CD4-positive, alpha-beta memory T cell (primary cell): ENCODE measurements at regions not wholly inside any gene's neighbourhood (a gene's known extent, or its start where the extent isn't known, plus 50 kb on each side); places are given as distances from the start of the nearest gene placed in this dataset.

Experiments
- CTCF ChIA-PET: fragments of 350-600 bp; sonication (Branson Sonifier 250); formaldehyde crosslinking; loops from one replicate; lab custom pipeline; 2021; ENCODE audit warnings: inconsistent platforms; ENCODE audit not compliant: partially characterized antibody; lab: Charles Lee
- POLR2A ChIA-PET: fragments of 350-600 bp; sonication (Branson Sonifier 250); formaldehyde crosslinking; loops from one replicate; lab custom pipeline; 2021; ENCODE audit not compliant: partially characterized antibody; lab: Charles Lee
- DNase-seq, 5 donors: peaks; one replicate each; pipeline versions ENCODE4 v3.0.0 to v3.0.0-alpha.2; 2020 to 2022; ENCODE audit warnings: mixed read lengths in 1 of 5
- H3K27ac ChIP-seq: one replicate; pipeline ENCODE4 v1.7.0; 2013; ENCODE audit warnings: low read depth, low read length
- H3K27me3 ChIP-seq: 2 replicates; pipeline ENCODE4 v1.7.0; 2013; ENCODE audit warnings: mild to moderate bottlenecking, low read length, moderate library complexity; ENCODE audit not compliant: insufficient read depth
- H3K36me3 ChIP-seq: 2 replicates; pipeline ENCODE4 v1.7.0; 2013; ENCODE audit warnings: mild to moderate bottlenecking, low read length, moderate library complexity; ENCODE audit not compliant: insufficient read depth
- H3K4me1 ChIP-seq: 2 replicates; pipeline ENCODE4 v1.7.0; 2013; ENCODE audit warnings: mild to moderate bottlenecking, low read length, moderate library complexity; ENCODE audit not compliant: insufficient read depth
- H3K4me3 ChIP-seq, 2 donors: one replicate each; pipeline ENCODE4 v1.7.0; 2013; ENCODE audit warnings: low read length in 2 of 2, mild to moderate bottlenecking in 1 of 2
- H3K9me3 ChIP-seq, 2 donors: one replicate each; pipeline ENCODE4 v1.7.0; 2013; ENCODE audit warnings: low read length in 2 of 2, control low read depth in 1 of 2; ENCODE audit not compliant: control insufficient read depth in 1 of 2
- H3K27ac Mint-ChIP-seq, 7 donors: one replicate each; pipeline ENCODE4 v1.8.0; 2020 to 2021; ENCODE audit warnings: mixed read lengths in 7 of 7, mild to moderate bottlenecking in 6 of 7, inconsistent platforms in 3 of 7, moderate library complexity in 3 of 7
- H3K27me3 Mint-ChIP-seq, 2 donors: one replicate each; pipeline ENCODE4 v1.8.0; 2020 to 2021; ENCODE audit warnings: mixed read lengths in 2 of 2
- H3K36me3 Mint-ChIP-seq, 2 donors: one replicate each; pipeline ENCODE4 v1.8.0; 2020 to 2021; ENCODE audit warnings: mixed read lengths in 2 of 2, inconsistent platforms in 1 of 2, mild to moderate bottlenecking in 1 of 2
- H3K4me1 Mint-ChIP-seq, 4 donors: one replicate each; pipeline ENCODE4 v1.8.0; 2020 to 2021; ENCODE audit warnings: mixed read lengths in 4 of 4, mild to moderate bottlenecking in 1 of 4
- H3K4me3 Mint-ChIP-seq, 8 donors: one replicate each; pipeline ENCODE4 v1.8.0; 2020 to 2021; ENCODE audit warnings: mixed read lengths in 8 of 8, mild to moderate bottlenecking in 7 of 8, moderate library complexity in 6 of 8, inconsistent platforms in 3 of 8
- H3K9me3 Mint-ChIP-seq, 8 donors: one replicate each; pipeline ENCODE4 v1.8.0; 2020 to 2021; ENCODE audit warnings: mixed read lengths in 8 of 8, mild to moderate bottlenecking in 5 of 8, inconsistent platforms in 3 of 8, moderate library complexity in 1 of 8
- intact Hi-C: fragments of 100-400 bp; cut with micrococcal nuclease; formaldehyde crosslinking; loops from one replicate; pipeline ENCODE4 v1.15.1; 2023

DNA sequence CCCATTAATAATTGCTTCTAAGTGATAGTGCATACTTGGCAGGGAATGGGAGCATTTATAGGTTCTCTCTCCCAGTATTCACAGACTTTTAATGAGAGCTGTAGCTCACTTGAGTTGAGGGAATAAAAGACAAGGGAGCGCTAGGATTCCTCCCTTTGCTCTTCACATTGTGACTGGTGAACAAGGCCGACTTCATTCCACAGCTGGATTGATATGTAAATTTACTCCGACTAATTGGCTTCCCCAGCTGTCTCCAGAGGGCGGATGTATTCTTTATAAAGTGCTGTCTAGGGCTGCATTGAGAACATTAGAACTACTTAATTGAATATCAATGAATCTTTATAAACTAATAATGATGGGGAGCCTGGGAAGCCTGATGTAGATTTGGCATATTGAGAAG, 63.4 kb downstream of the GPR50 start:
- H3K4me1 Mint-ChIP-seq: no peaks in the 10 kb centered on the region
- H3K27me3 Mint-ChIP-seq: peaks cover 5 to 7% of the 10 kb centered on the region in 2 donors
- no peak overlapping the region for H3K27ac Mint-ChIP-seq
- no peak overlapping the region for H3K4me3 Mint-ChIP-seq
- Histone ChIP-seq H3K4me3 (no peak overlapping the region), H3K4me1 (no peaks in the 10 kb centered on the region), H3K9me3 (no peaks in the 10 kb centered on the region), H3K27me3 (no peaks in the 10 kb centered on the region), H3K27ac (no peak overlapping the region), H3K36me3 (no peaks in the 10 kb centered on the region)
- DNase-seq: no peak
- POLR2A ChIA-PET: no interaction called here
- H3K9me3 Mint-ChIP-seq: no peaks in the 10 kb centered on the region
- H3K36me3 Mint-ChIP-seq: no peaks in the 10 kb centered on the region
- CTCF ChIA-PET: no interaction called here
- intact Hi-C loops: no loop called here

DNA sequence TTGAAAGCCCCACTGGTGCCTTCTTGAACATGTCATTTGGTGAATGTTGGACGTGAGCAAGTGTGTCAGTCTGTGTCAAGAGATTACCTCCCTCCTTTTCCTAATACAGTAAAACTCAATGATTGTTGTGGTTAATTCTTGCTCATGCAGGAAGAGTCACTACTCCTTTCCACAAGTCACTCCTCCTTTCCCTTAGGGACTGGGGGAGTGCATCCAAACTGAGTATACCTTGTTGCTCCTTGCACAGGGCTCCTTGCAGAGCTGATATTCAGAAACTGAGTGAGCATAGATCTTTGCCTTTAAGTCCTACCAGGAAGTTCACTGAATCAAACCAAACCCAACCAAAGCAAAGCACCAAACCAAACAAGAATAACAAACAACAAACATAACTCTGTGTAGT, 63.9 kb downstream of the GPR50 start:
- POLR2A ChIA-PET: no interaction called here
- no peaks in the 10 kb centered on the region for H3K36me3 Mint-ChIP-seq
- Histone ChIP-seq H3K4me3 (no peak overlapping the region), H3K36me3 (no peaks in the 10 kb centered on the region), H3K27ac (no peak overlapping the region), H3K4me1 (no peaks in the 10 kb centered on the region), H3K9me3 (no peaks in the 10 kb centered on the region), H3K27me3 (no peaks in the 10 kb centered on the region)
- DNase-seq: no peak
- H3K9me3 Mint-ChIP-seq: no peaks in the 10 kb centered on the region
- no peak overlapping the region for H3K4me3 Mint-ChIP-seq
- no peaks in the 10 kb centered on the region for H3K4me1 Mint-ChIP-seq
- no peak overlapping the region for H3K27ac Mint-ChIP-seq
- intact Hi-C loops: no loop called here
- peaks cover 5 to 6% of the 10 kb centered on the region in 2 donors for H3K27me3 Mint-ChIP-seq
- CTCF ChIA-PET: no interaction called here

DNA sequence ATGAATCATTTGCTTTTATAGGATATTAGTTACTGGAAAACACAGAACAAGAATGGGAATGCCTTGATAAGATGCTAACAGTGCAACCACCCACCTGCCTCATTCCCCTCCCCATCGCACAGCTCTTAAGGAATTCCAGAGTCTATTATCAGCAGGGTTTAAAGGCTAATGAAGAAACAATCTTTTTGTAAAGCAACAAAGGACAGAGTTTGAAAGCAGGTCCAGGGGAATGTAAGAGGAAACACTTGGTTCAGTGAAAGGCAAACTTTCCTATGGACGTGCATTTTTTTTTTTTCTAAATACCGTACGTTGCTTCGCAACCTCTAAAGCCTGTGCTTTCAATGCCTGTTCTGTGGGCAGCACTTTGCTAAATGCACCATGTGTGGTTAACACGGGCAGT, 92.5 kb downstream of the GPR50 start:
- H3K9me3 Mint-ChIP-seq: no peaks in the 10 kb centered on the region
- H3K36me3 Mint-ChIP-seq: no peaks in the 10 kb centered on the region
- Histone ChIP-seq H3K27me3 (no peaks in the 10 kb centered on the region), H3K36me3 (no peaks in the 10 kb centered on the region), H3K27ac (no peak overlapping the region), H3K9me3 (no peaks in the 10 kb centered on the region), H3K4me3 (no peak overlapping the region), H3K4me1 (no peaks in the 10 kb centered on the region)
- H3K27ac Mint-ChIP-seq: no peak overlapping the region
- intact Hi-C loops: no loop called here
- no peak overlapping the region for H3K4me3 Mint-ChIP-seq
- no peak for DNase-seq
- ChIA-PET CTCF (no interaction called here), POLR2A (no interaction called here)
- peaks cover 0 to 2% (median 0%) of the 10 kb centered on the region in 4 donors for H3K4me1 Mint-ChIP-seq
- H3K27me3 Mint-ChIP-seq: peaks cover 4 to 5% of the 10 kb centered on the region in 2 donors

DNA sequence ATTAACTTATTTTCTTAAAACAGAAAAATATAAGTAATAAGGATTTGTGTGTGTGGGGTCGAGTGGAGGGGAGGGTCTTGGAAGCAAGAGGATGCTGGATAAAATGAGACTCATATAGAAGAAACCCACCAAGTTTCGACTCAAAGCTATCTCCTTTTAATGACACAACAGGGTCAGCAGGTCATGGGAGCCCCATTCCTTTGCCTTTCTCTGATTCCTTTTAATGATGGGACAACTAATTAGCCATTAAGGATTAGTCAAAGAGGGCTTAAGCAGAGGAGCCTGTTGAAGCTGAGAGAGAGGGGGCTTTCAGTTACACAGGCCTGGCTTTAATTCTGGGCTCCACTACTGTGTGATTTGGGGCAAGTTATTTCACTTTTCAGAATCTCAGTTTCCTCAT, 102.8 kb downstream of the GPR50 start:
- no peaks in the 10 kb centered on the region for H3K27me3 ChIP-seq
- H3K27ac Mint-ChIP-seq: no peak overlapping the region
- peaks cover 1 to 3% of the 10 kb centered on the region in 2 donors for H3K27me3 Mint-ChIP-seq
- DNase-seq: no peak
- intact Hi-C loops: no loop called here
- no peaks in the 10 kb centered on the region for H3K9me3 ChIP-seq
- no peaks in the 10 kb centered on the region for H3K36me3 Mint-ChIP-seq
- H3K4me3 Mint-ChIP-seq: no peak overlapping the region
- H3K27ac ChIP-seq: no peak overlapping the region
- H3K4me3 ChIP-seq: no peak overlapping the region
- H3K4me1 Mint-ChIP-seq: no peaks in the 10 kb centered on the region
- ChIA-PET POLR2A (no interaction called here), CTCF (no interaction called here)
- H3K36me3 ChIP-seq: no peaks in the 10 kb centered on the region
- H3K9me3 Mint-ChIP-seq: peaks cover 0 to 5% (median 0%) of the 10 kb centered on the region in 8 donors
- H3K4me1 ChIP-seq: no peaks in the 10 kb centered on the region

DNA sequence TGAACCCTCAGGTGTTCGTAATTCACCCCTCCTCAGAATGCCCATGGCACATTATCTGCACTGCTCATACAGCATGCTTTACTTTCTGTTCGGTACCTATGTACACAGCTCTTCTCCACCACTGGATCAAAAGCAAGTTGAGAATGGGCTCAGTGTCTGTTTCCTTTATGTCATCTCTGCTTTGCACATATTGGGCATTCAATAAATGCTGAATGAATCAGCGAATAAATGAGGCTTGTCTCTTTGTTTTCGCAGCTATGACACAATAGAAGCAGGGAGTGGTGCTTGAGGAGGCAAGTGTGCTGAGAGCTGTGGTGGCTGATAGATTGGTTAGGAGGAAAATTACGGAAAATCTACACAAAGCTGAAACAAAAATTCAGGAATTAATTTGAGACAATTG, 109.1 kb upstream of the VMA21 start:
- Mint-ChIP-seq H3K9me3 (peaks cover 0 to 7% (median 0%) of the 10 kb centered on the region in 8 donors), H3K4me1 (no peaks in the 10 kb centered on the region), H3K27me3 (peaks cover 1 to 2% of the 10 kb centered on the region in 2 donors), H3K27ac (no peak overlapping the region), H3K36me3 (no peaks in the 10 kb centered on the region), H3K4me3 (no peak overlapping the region)
- DNase-seq: no peak
- no peaks in the 10 kb centered on the region for H3K4me1 ChIP-seq
- intact Hi-C loops: no loop called here
- ChIA-PET POLR2A (no interaction called here), CTCF (no interaction called here)
- no peaks in the 10 kb centered on the region for H3K27me3 ChIP-seq
- no peaks in the 10 kb centered on the region for H3K36me3 ChIP-seq
- H3K4me3 ChIP-seq: no peak overlapping the region
- H3K27ac ChIP-seq: no peak overlapping the region
- no peaks in the 10 kb centered on the region for H3K9me3 ChIP-seq

DNA sequence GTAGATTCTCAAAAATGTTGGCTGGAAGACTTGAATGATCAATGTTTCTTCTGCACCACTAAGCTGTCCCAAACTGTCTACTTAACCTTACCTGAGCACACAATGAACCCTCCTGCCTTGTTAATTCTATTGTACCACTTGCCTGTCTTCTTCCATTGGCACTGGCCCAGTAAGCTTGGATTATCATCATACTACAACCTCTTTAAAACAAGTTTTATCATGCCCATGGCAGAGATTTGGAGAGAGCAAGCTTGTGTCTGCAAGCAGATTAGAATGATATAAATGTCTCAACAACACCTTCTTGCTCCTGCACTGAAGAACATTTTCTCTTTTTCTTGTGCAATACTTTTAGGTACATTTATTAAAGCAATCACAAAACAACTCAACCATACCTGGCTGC, 74.0 kb upstream of the VMA21 start:
- CTCF ChIA-PET: no interaction called here

DNA sequence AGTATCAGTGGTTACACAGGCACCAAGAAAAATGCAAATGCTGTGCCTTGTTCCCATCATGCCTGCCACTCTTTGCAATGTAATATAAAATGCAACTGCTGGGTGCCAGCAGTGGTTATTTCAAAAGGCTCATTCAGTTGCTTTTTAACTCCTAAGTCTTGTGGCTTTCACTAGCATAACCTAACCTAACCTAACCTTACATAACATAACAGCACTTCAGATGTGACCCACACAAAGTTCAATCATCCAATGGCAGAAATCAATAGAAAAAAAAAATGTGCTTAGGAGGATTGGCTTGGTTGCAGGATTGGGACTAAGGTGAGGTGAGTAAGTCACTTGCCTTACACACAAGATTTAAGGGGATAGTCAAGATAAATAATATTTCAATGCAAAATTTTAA, 60.2 kb upstream of the VMA21 start:
- Histone ChIP-seq H3K4me1 (no peaks in the 10 kb centered on the region), H3K9me3 (no peaks in the 10 kb centered on the region), H3K36me3 (no peaks in the 10 kb centered on the region), H3K27ac (no peak overlapping the region), H3K4me3 (no peak overlapping the region), H3K27me3 (no peaks in the 10 kb centered on the region)
- ChIA-PET CTCF (interaction anchor here (2.1 kb wide), 1 partner anchor 23 kb away, joined by 7 read pairs; no protein-coding TSS in a partner anchor), POLR2A (no interaction called here)
- H3K4me1 Mint-ChIP-seq: no peaks in the 10 kb centered on the region
- H3K9me3 Mint-ChIP-seq: no peaks in the 10 kb centered on the region
- no peaks in the 10 kb centered on the region for H3K27me3 Mint-ChIP-seq
- no peak overlapping the region for H3K27ac Mint-ChIP-seq
- H3K4me3 Mint-ChIP-seq: no peak overlapping the region
- intact Hi-C loops: no loop called here
- no peak for DNase-seq
- H3K36me3 Mint-ChIP-seq: no peaks in the 10 kb centered on the region

More for the DNA sequence above, 74.0 kb upstream of the VMA21 start:
- H3K27ac Mint-ChIP-seq: no peak overlapping the region
- Histone ChIP-seq H3K4me1 (no peaks in the 10 kb centered on the region), H3K27me3 (no peaks in the 10 kb centered on the region), H3K4me3 (no peak overlapping the region), H3K27ac (no peak overlapping the region), H3K9me3 (no peaks in the 10 kb centered on the region), H3K36me3 (no peaks in the 10 kb centered on the region)
- no peaks in the 10 kb centered on the region for H3K9me3 Mint-ChIP-seq
- intact Hi-C loops: no loop called here
- no peak overlapping the region for H3K4me3 Mint-ChIP-seq
- H3K27me3 Mint-ChIP-seq: peaks cover 5 to 9% of the 10 kb centered on the region in 2 donors
- no peaks in the 10 kb centered on the region for H3K36me3 Mint-ChIP-seq
- no peak for DNase-seq
- POLR2A ChIA-PET: no interaction called here
- H3K4me1 Mint-ChIP-seq: no peaks in the 10 kb centered on the region

DNA sequence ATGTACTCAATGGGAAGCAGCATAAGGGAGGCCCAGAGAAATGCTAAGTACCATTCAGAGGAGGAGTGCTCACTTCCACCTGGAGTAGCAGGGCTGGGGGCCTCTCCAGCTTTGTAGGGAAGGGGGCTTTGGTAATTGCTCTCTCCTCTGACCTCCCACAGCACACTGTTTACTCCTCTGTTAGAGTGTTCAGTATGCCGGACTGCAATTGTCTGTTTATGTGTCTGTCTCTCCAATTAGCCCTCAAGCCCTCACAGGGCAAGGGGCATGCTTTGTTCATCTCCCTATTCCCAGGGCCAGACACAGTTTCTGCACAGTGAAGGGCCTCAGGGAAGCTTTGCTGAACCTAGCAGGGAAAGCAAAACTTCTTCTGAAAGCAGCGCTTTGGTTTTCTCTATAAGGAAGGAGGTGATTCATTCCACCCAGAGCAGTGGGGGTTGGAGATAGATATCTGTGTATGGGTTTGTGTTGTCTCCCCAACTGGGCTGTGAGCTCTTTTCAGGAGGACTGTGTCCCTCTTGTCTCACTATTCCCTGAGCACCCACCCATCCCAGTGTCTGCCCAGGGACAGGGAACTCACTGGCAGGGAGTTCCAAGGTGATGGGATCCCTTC, 50.0 kb upstream of the VMA21 start:
- POLR2A ChIA-PET: no interaction called here
- H3K4me1 Mint-ChIP-seq: no peaks in the 10 kb centered on the region
- H3K9me3 ChIP-seq: no peaks in the 10 kb centered on the region

More for the DNA sequence above, 50.0 kb upstream of the VMA21 start:
- CTCF ChIA-PET: no interaction called here
- H3K27me3 Mint-ChIP-seq: peaks cover 1 to 10% of the 10 kb centered on the region in 2 donors
- Histone ChIP-seq H3K27me3 (no peaks in the 10 kb centered on the region), H3K27ac (no peak overlapping the region), H3K36me3 (no peaks in the 10 kb centered on the region), H3K4me3 (no peak overlapping the region), H3K4me1 (no peaks in the 10 kb centered on the region)
- intact Hi-C loops: no loop called here
- DNase-seq: no peak
- H3K9me3 Mint-ChIP-seq: no peaks in the 10 kb centered on the region
- H3K27ac Mint-ChIP-seq: no peak overlapping the region
- H3K4me3 Mint-ChIP-seq: no peak overlapping the region
- H3K36me3 Mint-ChIP-seq: no peaks in the 10 kb centered on the region
